A549 (cell line): ENCODE measurements at regions not wholly inside any gene's neighbourhood (a gene's known extent, or its start where the extent isn't known, plus 50 kb on each side); places are given as distances from the start of the nearest gene placed in this dataset.
A peak's percentile ranks its signal among the peaks of the same experiment; 100 is the strongest.

ENCODE experiments used
- ATAC-seq, 2 experiments: fragments of 200-7000 bp in 1 of 2; fragments of >200 bp in 1 of 2; cut with Nextera tagmentation in 1 of 2; cut with Tn5 transposase in 1 of 2; 3 replicates each; pipeline versions ENCODE4 v1.8.0 to v1.9.1; 2018 to 2020; ENCODE audit warnings: mild to moderate bottlenecking in 1 of 2, moderate library complexity in 1 of 2
- CTCF ChIA-PET: fragments of 300-600 bp; sonication (Branson Sonifier 250); formaldehyde crosslinking; extraction: SDS; loops from one replicate; lab custom pipeline; 2021; ENCODE audit warnings: antibody characterized with exemption, inconsistent platforms; lab: Yijun Ruan, JAX
- POLR2A ChIA-PET: fragments of 350-600 bp; formaldehyde crosslinking; extraction: SDS; loops from one replicate; lab custom pipeline; 2021; ENCODE audit warnings: antibody characterized with exemption, inconsistent platforms; lab: Yijun Ruan, JAX
- DNase-seq, 2 experiments: peaks; one replicate each; pipeline versions ENCODE4 v3.0.0 to v3.0.0-alpha.2; 2011 to 2016; ENCODE audit warnings: low read depth in 1 of 2, low spot score in 1 of 2
- FAIRE-seq: peaks from 2 replicates; lab custom pipeline; 2011; peaks lifted over from hg19 to GRCh38; lab: Jason Lieb, UNC
- H3K27ac ChIP-seq, 2 experiments: fragments of >200 bp; sonication (Bioruptor Twin); formaldehyde crosslinking; 3 replicates each; pipeline ENCODE4 v1.5.1; 2016 to 2017
- H3K4me1 ChIP-seq: fragments of >200 bp; sonication (Bioruptor Twin); formaldehyde crosslinking; 3 replicates; pipeline ENCODE4 v1.6.1; 2016
- H3K4me2 ChIP-seq: fragments of >200 bp; sonication (Bioruptor Twin); formaldehyde crosslinking; 3 replicates; pipeline ENCODE4 v1.6.1; 2016
- H3K4me3 ChIP-seq: fragments of >200 bp; sonication (Bioruptor Twin); formaldehyde crosslinking; 3 replicates; pipeline ENCODE4 v1.5.1; 2016
- H3K9me3 ChIP-seq: fragments of >200 bp; sonication (Bioruptor Twin); formaldehyde crosslinking; 3 replicates; pipeline ENCODE4 v1.6.1; 2016
- BHLHE40 ChIP-seq: IDR thresholded peaks from 2 replicates; pipeline ENCODE4 v1.6.1; 2012; ENCODE audit warnings: low read depth, low read length, inconsistent platforms
- CBX2 ChIP-seq: fragments of 200-600 bp; sonication (generic); IDR thresholded peaks from 2 replicates; pipeline ENCODE4 v1.6.1; 2016; ENCODE audit warnings: low read depth, mild to moderate bottlenecking, borderline replicate concordance
- CBX8 ChIP-seq: fragments of 200-600 bp; sonication (generic); IDR thresholded peaks from 2 replicates; pipeline ENCODE4 v1.6.1; 2016
- CEBPB ChIP-seq, 2 experiments: fragments of >200 bp in 1 of 2; sonication (Bioruptor Twin) in 1 of 2; formaldehyde crosslinking in 1 of 2; IDR thresholded peaks; 2 replicates each; pipeline ENCODE4 v1.6.1; 2012 to 2016
- CHD2 ChIP-seq: fragments of 150-350 bp; IDR thresholded peaks from 2 replicates; pipeline ENCODE4 v1.6.1; 2014; ENCODE audit warnings: low read length; ENCODE audit not compliant: partially characterized antibody
- EHMT2 ChIP-seq: fragments of 200-600 bp; sonication (generic); IDR thresholded peaks from 2 replicates; pipeline ENCODE4 v1.6.1; 2016; ENCODE audit warnings: antibody characterized with exemption, low read depth, mild to moderate bottlenecking, moderate library complexity
- ELK1 ChIP-seq: fragments of 150-350 bp; IDR thresholded peaks from 2 replicates; pipeline ENCODE4 v1.6.1; 2014; ENCODE audit warnings: low read depth, mild to moderate bottlenecking, low read length
- EP300 ChIP-seq, 2 experiments: fragments of >200 bp; sonication (Bioruptor Twin); formaldehyde crosslinking; IDR thresholded peaks; 2 replicates in 1 of 2; 3 replicates in 1 of 2; pipeline ENCODE4 v1.6.1; 2016 to 2017
- ESRRA ChIP-seq: fragments of 150-350 bp; IDR thresholded peaks from 2 replicates; pipeline ENCODE4 v1.6.1; 2014; ENCODE audit warnings: mild to moderate bottlenecking, low read length, borderline replicate concordance
- GATA3 ChIP-seq: IDR thresholded peaks from 2 replicates; pipeline ENCODE4 v1.6.1; 2012; ENCODE audit warnings: borderline replicate concordance
- HDAC2 ChIP-seq: fragments of 200-600 bp; sonication (generic); IDR thresholded peaks from 2 replicates; pipeline ENCODE4 v1.6.1; 2016
- HEYL ChIP-seq: fragments of 250-450 bp; sonication (Bioruptor Pico); IDR thresholded peaks from 2 replicates; pipeline ENCODE4 v1.8.0; 2021; ENCODE audit warnings: mild to moderate bottlenecking, moderate library complexity
- KDM1A ChIP-seq: fragments of 200-600 bp; sonication (generic); IDR thresholded peaks from 2 replicates; pipeline ENCODE4 v1.6.1; 2016; ENCODE audit warnings: low read depth, mild to moderate bottlenecking
- MAFK ChIP-seq: fragments of 450-650 bp; IDR thresholded peaks from 2 replicates; pipeline ENCODE4 v1.6.1; 2014; ENCODE audit not compliant: partially characterized antibody
- MAZ ChIP-seq: fragments of 150-350 bp; IDR thresholded peaks from 2 replicates; pipeline ENCODE4 v1.6.1; 2014; ENCODE audit warnings: antibody characterized with exemption, low read depth, low read length, borderline replicate concordance
- NR3C1 ChIP-seq: fragments of >200 bp; sonication (Bioruptor Twin); formaldehyde crosslinking; IDR thresholded peaks from 3 replicates; pipeline ENCODE4 v1.6.1; 2017
- PHF8 ChIP-seq: fragments of 200-600 bp; sonication (generic); IDR thresholded peaks from 2 replicates; pipeline ENCODE4 v1.6.1; 2016; ENCODE audit warnings: low read depth, mild to moderate bottlenecking, antibody characterized with exemption, moderate library complexity, borderline replicate concordance
- RFX5 ChIP-seq: fragments of 450-650 bp; IDR thresholded peaks from 2 replicates; pipeline ENCODE4 v1.7.1; 2014; ENCODE audit warnings: antibody characterized with exemption, mild to moderate bottlenecking, moderate library complexity
- SREBF2 ChIP-seq: fragments of 450-650 bp; IDR thresholded peaks from 2 replicates; pipeline ENCODE4 v1.6.1; 2014; ENCODE audit warnings: mild to moderate bottlenecking, moderate library complexity
- TP53 ChIP-seq: fragments of 250-450 bp; sonication (Bioruptor Pico); IDR thresholded peaks from 2 replicates; pipeline ENCODE4 v1.5.0; 2021; ENCODE audit warnings: mild to moderate bottlenecking, moderate library complexity
- ZSCAN20 ChIP-seq: fragments of 250-450 bp; sonication (Bioruptor Pico); IDR thresholded peaks from 2 replicates; pipeline ENCODE4 v1.8.0; 2022; ENCODE audit warnings: mild to moderate bottlenecking, moderate library complexity
- WGBS: methylation state at CpG from one replicate; pipeline ENCODE4 v1.1.6; 2017; ENCODE audit errors: missing lambda C conversion rate; 5-methylcytosine and 5-hydroxymethylcytosine counted together
- TF ChIP-seq, protein P1 (sequence below): fragments of >200 bp; sonication (Bioruptor Twin); formaldehyde crosslinking; IDR thresholded peaks from 2 replicates; pipeline ENCODE4 v1.6.1; 2016

DNA sequence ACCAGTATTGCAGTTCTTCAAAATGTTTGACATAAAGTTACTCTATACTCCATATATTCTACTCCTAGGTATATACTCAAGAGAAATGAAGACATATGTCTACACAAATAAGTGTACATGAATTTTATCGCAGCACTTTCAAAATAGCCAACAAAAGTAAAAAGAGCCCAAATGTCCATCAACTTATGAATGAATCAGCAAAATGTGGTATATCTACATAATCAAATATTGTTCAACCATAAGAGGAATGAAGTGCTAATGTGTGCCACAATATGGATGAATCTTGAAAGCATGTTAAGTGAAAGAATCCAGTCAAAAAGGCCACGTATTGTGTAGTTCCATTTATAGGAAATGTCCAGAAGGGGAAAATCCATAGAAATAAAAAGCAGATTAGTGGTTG lies 98.6 kb upstream of the F3 start:
- POLR2A ChIA-PET: no interaction called here
- ATAC-seq (no peak), DNase-seq (no peak), FAIRE-seq (no peak)
- no peak overlapping the region for H3K4me3 ChIP-seq
- no peaks in the 10 kb centered on the region for H3K9me3 ChIP-seq
- H3K4me2 ChIP-seq: no peak overlapping the region
- H3K27ac ChIP-seq: no peak overlapping the region
- H3K4me1 ChIP-seq: no peaks in the 10 kb centered on the region
- 88% methylated on average over 2 of the region's 2 CpGs for WGBS
- CTCF ChIA-PET: no interaction called here
- no peak for TF ChIP-seq RFX5
- TF ChIP-seq ZSCAN20: no peak
- TF ChIP-seq CBX2: no peak
- peak; percentile 52 for TF ChIP-seq MAFK
- TF ChIP-seq KDM1A: no peak
- TF ChIP-seq PHF8: no peak
- no peak for TF ChIP-seq EHMT2

DNA sequence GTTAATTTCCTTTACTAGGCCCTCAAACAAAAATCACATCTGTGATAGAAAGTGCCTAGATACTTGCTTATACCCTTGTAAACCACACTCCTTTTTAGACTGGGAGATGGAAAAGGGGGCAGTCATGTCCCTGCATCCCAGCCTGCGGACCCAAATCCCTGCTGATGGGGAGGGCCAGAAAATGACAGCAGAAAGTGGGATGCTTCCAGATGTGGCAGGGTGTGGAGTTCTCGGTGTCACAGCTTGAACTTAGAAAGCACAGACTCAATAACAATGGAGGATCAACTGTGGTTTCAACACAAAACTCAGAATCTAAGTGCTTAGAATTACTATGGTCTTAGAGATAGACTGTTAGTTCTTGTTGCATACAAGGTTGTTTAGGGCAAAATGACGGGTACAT lies 95.6 kb upstream of the F3 start:
- ChIA-PET CTCF (interaction anchor here (1.0 kb wide), 1 partner anchor 9 kb away, joined by 3 read pairs; no protein-coding TSS in a partner anchor), POLR2A (no interaction called here)
- FAIRE-seq (no peak), DNase-seq (no peak), ATAC-seq (no peak)
- TF ChIP-seq GATA3 (no peak), MAZ (no peak), BHLHE40 (no peak)
- Histone ChIP-seq H3K9me3 (no peaks in the 10 kb centered on the region), H3K4me3 (no peak overlapping the region), H3K4me1 (no peaks in the 10 kb centered on the region), H3K27ac (no peak overlapping the region), H3K4me2 (no peak overlapping the region)
- 87% methylated on average over 3 of the region's 3 CpGs for WGBS

DNA sequence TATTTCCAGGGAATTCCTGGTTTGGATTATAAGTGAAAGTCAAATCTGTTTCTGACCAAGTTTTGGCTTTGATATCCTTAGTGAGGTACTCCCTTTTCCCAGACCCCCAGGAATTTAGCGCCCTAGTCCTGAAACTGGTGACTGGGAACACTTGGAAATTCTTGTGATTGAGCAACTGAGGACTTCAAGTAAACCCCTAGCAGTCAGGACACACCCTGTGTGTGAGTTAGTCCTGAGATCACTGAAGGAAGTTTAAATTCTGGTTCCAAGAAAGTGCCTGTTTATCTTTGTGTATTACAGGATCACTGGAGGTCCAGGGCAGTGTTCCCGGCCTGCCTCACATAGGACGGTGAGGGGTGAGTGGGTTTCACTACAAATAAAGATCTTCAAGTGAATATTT lies 95.1 kb upstream of the F3 start:
- ATAC-seq: no peak
- H3K27ac ChIP-seq: no peak overlapping the region
- ChIA-PET POLR2A (no interaction called here), CTCF (no interaction called here)
- H3K4me2 ChIP-seq: no peak overlapping the region
- no peak for DNase-seq
- no peaks in the 10 kb centered on the region for H3K9me3 ChIP-seq
- no peak for FAIRE-seq
- no peak overlapping the region for H3K4me3 ChIP-seq
- 57% methylated on average over 3 of the region's 3 CpGs for WGBS
- no peaks in the 10 kb centered on the region for H3K4me1 ChIP-seq
- TF ChIP-seq CBX8: no peak
- TF ChIP-seq EP300 (IDR thresholded peaks at IDR 0.05): no peak
- no peak for TF ChIP-seq CHD2
- no peak for TF ChIP-seq ELK1
- no peak for TF ChIP-seq CEBPB (IDR thresholded peaks at IDR 0.05)
- no peak for TF ChIP-seq HEYL (CRISPR knock-in tag)
- TF ChIP-seq, protein P1, sequence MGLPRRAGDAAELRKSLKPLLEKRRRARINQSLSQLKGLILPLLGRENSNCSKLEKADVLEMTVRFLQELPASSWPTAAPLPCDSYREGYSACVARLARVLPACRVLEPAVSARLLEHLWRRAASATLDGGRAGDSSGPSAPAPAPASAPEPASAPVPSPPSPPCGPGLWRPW: no peak
- TF ChIP-seq ESRRA: no peak
- no peak for TF ChIP-seq SREBF2
- no peak for TF ChIP-seq NR3C1

GRCh38 chr1:94636100-94636499 lies 94.5 kb upstream of the F3 start:
- no peak overlapping the region for H3K4me2 ChIP-seq
- ATAC-seq (no peak), DNase-seq (no peak), FAIRE-seq (no peak)
- CTCF ChIA-PET: interaction anchor here (0.7 to 1.0 kb wide), 4 partner anchors 11 to 166 kb away, joined by 3 to 4 read pairs (median 4); no protein-coding TSS in a partner anchor
- H3K27ac ChIP-seq: no peak overlapping the region
- no peaks in the 10 kb centered on the region for H3K9me3 ChIP-seq
- TF ChIP-seq TP53 (CRISPR knock-in tag) (no peak), PHF8 (no peak), GATA3 (no peak), CBX8 (no peak), HDAC2 (no peak)
- no peaks in the 10 kb centered on the region for H3K4me1 ChIP-seq
- POLR2A ChIA-PET: no interaction called here
- H3K4me3 ChIP-seq: no peak overlapping the region
- 91% methylated on average over 2 of the region's 2 CpGs for WGBS
